ENCODE measurements at regions not wholly inside any gene's neighbourhood (a gene's known extent, or its start where the extent isn't known, plus 50 kb on each side); places are given as distances from the start of the nearest gene placed in this dataset.
"Not testable (repeated sequence)": the region's sequence is repeated elsewhere in the genome, so short reads cannot be mapped to it uniquely, and the experiment has no call there.

DNA sequence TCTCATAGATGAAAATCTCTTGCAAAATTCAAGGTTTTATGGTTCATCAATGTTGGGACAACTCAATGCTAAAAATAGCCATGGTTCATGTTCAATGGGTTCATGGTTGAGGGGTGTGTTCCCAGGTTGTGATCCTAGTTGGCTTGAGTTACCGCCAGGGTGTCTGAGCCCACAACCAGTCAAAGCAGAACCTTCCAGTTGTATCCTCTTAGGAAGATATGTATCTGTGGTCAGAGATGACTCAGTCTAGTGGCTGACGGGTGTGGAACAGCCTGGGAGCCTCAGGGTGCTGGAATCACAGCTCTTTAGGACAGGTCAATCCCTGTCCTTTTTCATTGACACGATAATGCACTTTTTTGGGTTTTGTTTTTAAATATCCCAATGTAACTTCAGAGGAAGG lies 192.3 kb upstream of the NR3C2 start:
- DNase-seq, result no peak

DNA sequence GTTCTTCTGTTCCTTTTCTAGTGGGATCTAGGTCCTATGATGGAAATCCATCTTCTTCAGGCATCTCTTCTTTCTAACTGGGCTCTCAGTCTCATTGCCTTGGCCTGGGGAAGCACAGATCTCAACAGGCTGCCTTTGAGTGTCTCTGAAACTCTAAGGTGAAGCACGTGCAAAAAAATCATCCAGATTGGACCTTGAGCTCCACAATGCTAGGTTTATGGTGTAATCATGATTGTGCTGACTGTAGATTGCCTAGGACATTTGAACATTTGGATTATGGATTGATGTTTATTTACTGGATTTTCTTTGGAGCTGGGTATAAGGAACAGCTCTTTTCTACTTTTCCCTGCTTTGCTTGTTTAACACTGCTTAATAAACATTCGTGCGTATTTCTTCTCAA lies 191.5 kb upstream of the NR3C2 start:
- no peak for DNase-seq

DNA sequence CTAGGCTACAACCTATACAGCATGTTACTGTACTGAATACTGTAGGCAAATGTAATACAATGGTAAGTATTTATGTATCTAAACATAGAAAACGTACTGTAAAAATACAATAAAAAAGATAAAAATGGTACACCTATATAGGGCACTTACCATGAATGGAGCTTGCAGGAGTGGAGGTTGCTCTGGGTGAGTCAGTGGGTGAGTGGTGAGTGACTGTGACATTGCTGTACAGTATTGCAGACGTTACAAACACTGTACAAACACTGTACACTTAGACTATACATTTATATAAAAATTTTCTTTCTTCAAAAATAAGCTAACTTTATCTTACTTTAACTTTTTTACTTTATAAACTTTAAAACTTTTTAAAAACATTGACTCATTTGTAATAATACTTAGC lies 190.3 kb upstream of the NR3C2 start:
- DNase-seq, result no peak

DNA sequence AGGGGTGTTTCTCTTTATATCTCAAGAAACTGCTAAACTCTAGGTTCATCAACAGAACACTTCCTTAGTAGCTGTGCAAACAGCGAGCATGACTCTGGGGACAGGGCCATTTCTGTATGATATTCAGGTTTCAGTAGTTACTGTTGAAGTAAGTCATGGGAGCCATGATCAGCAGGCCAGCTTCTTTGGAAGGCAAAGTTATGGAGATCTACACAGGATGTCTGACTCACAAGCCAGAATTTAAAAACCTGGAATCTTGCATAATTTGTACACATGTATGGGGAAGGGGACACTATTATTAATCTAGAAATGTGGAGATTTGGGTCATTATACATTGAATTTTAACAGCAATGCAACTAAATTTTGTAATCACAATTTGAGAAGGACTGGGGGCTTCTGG lies 187.8 kb upstream of the NR3C2 start:
- DNase-seq, result no peak

DNA sequence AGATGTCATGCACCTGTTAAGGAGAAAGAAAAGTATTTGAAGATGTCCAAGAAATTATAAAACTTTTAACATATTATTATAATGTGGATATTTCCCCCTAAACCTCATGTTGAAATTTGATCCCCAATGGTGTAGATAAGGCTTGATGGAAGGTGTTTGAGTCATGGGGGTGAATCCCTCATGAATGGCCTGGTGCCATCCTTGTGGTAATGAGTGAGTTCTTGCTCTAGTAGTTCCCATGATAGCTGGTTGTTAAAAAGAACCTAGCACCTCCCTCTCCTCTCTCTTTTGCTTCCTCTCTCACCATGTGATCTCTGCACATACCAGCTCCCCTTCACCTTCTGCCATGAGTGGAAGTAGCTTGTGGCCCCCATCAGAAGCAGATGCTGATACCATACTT lies 176.6 kb upstream of the NR3C2 start:
- no peak for DNase-seq

DNA sequence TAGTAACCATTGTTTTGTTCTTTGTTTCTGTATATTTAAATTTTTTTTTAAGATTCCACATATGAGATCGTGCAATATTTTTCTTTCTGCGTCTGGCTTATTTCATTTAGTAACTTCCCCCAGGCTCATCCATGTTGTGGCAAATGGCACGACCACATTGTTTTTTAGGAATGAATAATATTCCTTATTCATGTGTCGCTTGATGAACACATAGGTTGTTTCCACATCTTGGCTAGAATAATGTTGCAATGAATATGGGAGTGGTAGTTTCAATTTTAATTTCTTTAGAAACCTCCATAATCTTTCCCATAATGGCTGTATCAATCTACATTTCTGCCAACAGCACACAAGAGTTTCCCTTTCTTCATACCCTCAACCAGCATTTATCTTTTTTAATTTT lies 166.8 kb upstream of the NR3C2 start:
- DNase-seq, result no peak

DNA sequence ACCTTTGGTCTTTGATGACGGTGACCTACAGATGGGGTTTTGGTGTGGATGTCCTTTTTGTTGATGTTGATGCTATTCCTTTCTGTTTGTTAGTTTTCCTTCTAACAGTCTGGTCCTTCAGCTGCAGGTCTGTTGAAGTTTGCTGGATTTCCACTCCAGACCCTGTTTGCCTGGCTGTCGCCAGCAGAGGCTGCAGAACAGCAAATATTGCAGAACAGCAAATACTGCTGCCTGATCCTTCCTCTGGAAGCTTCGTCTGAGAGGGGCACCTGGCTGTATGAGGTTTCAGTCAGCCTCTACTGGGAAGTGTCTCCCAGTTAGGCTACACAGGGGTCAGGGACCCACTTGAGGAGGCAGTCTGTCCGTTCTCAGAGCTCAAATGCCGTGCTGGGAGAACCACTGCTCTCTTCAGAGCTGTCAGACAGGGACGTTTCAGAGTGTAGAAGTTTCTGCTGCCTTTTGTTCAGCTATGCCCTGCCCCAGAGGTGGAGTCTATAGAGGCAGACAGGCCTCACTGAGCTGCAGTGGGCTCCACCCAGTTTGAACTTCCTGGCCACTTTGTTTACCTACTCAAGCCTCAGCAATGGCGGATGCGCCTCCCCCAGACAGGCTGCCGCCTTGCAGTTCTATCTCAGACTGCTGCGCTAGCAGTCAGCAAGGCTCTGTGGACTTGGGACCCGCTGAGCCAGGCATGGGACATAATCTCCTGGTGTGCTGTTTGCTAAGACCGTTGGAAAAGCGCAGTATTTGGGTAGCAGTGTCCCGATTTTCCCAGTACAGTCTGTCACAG lies 156.4 kb upstream of the NR3C2 start:
- DNase-seq, result not testable (repeated sequence)

DNA sequence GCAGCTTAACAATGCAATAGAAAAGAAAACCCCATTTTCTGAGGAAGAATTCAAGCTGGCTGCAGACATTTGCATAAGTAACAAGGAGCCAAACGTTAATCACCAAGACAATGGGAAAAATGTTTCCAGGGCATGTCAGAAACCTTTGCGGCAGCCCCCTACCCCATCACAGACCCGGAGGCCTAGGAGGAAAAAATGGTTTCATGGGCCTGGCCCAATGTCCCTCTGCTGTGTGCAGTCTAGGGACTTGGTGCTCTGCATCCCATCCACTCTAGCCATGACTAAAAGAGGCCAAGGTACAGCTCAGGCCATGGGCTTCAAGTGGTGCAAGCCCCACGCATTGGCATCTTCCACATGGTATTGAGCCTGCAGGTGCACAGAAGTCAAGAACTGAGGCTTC lies 147.0 kb upstream of the NR3C2 start:
- DNase-seq, result no peak

DNA sequence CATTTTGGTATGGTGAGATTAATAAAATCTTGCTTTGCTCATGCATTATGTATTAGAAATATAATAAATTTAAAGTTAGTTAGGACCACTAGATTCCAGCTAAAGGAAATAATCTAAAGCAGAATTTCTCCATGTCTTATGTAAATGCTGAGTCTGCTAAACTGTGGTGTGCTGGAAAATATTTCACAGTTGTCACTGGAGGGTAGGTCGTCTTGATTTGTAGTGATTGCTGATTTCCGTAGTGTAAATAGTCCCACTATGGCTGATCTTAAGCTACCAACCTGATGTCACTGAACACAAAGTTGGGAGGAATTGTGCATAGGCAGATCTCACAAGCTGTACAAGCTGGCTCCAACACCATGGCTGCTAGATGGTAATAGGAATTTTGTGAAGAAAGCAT lies 133.4 kb upstream of the NR3C2 start:
- no peak for DNase-seq

DNA sequence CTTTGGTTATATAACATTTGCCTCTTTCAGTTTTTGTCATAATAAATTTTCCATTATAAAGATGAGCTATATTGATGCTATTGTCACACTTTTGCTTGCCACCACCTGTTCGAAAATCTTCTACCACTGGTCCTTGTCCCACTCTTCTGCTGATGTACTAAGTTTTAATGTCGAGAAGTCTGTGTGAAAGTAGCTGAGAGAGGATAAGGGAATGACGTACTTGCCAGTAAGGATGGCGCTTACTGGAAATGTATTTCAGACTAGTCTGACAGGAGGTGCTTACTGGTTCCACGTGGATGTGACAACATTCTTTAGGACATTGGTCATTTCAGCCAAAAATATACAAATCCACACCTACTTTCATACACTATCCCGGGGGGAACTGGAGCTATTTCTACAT lies 132.7 kb upstream of the NR3C2 start:
- DNase-seq, result no peak

DNA sequence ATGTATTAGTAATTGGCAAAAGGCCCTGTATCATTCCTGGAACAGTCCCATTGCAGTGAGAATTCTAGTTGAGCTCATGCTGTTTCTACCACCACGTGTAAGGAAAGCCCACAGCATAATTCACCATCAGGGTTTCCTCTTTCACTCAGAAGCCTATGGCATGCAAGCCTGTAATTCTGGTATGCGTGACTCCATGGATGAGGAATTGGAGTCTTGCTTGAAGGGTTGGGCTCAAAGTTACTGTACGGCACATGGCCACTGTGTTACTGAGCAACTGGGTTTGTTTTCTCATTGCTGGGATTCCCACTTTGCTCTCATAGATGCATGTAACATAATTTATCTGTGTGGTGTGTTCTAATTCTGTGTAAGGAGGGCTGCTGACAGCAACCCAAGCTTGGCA lies 132.3 kb upstream of the NR3C2 start:
- no peak for DNase-seq

DNA sequence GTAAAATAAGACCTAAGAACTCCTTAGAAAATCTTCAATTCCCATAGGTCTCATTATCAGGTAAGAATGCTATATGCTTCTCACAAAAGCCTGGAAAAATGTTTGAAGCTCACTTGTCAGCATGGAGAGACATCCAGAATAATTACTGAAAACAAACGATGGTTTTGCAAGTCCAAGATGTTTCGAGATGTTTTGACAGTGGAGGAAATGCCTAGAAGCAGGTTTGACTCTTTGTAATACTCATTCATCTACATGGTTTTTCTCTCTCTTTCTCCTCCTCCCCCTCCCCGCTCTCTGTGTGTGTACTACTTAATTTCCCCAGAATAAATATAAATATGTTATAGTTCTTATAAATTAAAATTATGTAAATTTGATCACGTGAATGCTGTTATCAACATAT lies 131.9 kb upstream of the NR3C2 start:
- DNase-seq, result no peak

DNA sequence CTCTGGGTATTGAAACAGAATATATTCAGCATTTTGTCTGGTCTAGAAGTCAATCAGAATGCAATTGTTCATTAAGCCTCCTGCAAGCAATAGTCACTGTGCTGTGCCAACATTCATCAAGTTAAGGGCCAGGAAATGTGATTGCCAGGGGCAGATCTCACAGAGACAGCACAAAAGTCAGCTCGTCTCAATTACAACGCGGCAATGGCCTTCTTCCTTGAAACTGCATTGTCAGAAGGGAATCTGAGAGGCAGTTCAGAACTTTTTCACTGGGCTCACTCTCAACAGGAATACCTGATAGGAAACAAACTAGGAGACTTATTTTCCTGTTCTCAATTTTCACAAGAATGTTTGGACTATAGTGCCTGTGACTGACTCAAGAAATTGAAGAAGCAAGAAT lies 131.1 kb upstream of the NR3C2 start:
- no peak for DNase-seq

DNA sequence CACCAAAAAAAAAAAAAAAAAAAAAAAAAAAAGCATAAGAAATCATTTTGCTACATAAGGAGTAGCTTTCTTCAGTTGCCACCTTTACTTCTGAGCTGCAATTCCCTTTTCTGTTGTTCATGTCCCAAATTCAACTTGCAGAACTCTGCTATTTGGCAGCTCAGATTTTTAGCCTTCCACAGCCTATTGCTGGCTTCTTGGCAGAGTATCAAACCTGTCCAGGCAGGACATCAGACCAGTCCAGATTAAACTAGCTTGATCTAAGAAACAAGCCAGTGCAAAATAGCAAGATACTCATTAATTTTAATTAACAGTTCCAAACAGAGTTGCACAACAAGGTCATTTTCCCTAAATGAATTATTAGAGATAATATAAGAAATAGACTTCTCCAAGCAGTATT lies 123.6 kb upstream of the NR3C2 start:
- DNase-seq, result no peak

DNA sequence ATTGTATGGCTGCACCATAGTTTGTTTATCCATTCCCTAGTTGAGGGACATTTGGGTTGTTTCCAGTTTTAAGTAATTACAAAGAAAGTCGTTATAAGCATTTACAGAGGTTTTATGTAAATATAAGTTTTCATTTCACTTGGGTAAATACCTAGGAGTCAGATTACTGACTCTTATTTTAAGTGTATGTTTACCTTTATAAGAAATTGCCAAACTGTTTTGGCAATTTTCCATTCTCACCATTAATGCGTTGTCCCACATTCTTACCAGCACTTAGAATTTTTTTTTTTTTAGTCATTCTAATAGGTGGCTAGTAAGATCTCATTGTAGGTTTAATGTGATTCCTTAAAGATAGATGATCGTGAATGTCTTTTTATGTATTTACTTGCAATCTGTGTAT lies 121.5 kb upstream of the NR3C2 start:
- no peak for DNase-seq

DNA sequence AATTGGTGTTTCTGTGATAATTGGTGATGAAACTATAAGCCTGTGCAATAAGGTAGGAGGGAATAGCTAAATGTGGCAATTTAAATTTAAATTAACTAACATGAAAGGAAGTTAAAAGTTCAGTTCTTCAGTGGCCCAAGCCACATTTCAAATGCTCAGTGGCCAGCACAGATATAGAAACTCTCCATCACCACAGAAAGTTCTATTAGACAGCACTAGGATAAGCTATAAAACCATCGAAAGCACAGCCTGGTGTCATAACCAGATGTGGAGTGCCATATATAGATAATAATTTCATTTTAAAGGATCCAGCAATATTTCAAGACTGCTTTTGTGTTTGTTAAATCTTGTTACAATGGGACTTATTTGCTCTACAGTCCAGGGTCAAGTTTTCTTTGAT lies 119.3 kb upstream of the NR3C2 start:
- DNase-seq, result no peak

DNA sequence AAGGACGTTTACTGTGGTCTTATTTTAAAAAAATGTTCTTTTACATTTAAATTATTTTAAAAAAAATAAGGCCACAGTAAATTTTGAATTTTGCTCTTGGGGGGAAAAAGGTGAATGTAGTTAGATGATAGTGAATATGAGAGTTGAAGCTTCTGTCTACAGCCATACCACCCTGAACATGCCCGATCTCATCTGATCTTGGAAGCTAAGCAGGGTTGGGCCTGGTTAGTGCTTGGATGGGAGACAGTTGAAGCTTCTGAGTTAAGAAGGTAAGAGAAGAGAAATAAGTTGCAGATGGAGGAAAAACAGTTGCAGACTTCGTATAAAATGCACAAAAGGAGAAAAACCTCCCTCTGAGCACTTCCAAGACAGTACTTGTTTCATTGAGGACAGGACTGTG lies 115.6 kb upstream of the NR3C2 start:
- no peak for DNase-seq

DNA sequence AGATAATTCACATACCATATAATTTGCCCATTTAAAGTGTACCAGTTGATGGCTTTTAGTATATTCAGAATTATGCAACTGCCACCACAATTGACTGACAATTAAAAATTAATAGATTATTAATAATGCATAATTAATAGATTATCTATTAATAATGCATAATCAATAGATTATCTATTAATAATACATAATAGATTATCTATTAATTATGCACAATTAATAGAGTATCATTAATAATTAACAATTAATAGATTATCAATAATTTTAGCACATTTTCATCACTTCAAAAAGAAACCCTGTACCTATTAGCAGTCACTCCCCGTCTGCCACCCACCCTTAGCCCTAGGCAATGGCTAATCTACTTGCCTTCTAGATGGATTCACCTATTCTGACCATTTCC lies 108.6 kb upstream of the NR3C2 start:
- no peak for DNase-seq

DNA sequence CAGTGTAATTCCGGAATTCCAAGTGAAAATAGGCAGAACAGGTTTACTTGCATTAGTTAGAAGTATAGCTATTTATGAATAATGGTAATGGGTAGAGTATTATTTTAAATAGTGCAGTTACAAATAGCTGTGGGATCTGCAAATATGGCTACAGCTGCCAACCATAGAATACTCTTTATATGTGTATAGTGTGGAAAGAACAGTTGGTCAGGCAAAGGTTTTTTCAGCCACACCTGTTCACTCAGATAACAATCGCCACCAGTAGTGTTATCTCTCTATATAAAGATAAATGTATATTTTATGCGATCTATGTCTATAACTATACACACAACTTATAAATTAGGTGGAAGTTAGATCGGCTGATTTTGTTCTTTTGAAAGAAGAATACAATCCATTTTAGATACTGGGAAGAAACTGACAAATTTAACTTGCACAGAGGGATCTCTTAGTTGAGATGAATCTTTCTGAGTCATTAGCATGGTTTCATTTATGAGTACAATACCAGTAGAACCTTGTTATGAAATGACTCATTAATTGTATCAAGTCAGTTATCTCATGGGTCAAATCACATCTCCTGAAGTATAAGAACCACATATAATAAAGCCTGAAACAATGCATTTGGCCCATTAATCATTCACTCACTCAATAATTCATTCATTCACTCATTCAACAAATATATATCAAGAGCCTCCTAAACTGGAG lies 100.9 kb upstream of the NR3C2 start:
- DNase-seq, result no peak

DNA sequence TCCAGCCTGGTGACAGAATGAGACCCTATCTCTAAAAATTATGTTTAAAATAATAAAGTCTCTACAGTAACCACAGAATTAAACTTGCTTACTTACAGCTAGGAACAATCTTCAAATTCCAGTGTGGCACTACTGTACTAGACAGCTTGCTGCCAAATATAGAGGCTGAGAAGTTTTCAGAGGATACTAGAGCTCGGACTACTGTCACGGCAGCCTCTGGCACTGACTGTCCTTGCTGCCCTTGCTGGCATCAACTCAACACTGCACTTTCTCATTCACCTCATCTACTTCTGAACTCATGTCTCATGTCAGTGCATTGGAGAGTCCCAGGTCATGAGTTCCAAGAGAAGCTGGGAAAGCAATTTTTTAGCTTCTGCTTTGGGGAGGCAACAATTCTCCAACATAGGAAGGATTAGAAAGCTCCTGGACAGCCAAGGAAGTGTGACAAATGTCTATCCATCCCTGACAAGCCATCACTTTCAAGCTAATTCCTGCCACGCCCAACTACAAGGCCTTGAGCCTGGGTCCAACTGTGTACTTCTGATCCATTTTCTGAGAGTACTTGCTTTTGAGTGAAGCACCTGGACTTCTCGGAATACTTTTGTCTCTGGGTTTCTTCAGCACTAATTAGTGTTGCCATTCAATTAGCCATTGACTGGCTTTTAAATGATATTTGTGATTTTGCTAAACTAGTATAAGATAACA lies 98.6 kb upstream of the NR3C2 start:
- no peak for DNase-seq

DNA sequence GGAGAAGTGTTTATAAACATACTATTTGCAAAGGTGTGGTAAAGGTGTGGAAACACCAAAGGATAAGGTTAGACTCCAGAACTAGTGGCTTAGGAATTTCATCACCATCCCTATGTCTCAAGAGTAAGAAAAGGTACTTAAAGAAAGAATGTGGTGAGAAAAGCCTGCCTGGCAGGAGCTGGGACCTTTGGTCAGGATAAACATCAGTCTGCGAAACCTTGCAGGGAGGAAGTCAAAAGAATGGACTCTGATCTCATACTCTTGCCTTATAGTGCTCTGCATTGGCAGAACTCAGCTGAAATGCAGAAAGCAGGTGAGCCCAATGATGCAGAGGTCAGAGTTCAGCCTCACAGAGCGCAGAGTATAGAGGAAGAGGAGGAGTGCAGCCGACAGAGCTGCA lies 97.2 kb upstream of the NR3C2 start:
- no peak for DNase-seq

DNA sequence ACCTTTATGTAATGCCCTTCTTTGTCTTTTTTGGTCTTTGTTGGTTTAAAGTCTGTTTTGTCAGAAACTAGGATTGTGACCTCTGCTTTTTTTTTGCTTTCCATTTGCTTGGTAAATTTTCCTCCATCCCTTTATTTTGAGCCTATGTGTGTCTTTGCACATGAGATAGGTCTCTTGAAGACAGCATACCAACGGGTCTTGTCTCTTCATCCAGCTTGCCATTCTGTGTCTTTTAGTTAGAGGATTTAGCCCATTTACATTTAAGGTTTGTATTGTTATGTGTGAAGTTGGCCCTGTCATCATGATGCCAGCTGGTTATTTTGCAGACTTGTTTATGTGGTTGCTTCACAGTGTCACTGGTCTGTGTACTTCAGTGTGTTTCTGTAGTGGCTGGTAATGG lies 91.6 kb upstream of the NR3C2 start:
- DNase-seq, result not testable (repeated sequence)

DNA sequence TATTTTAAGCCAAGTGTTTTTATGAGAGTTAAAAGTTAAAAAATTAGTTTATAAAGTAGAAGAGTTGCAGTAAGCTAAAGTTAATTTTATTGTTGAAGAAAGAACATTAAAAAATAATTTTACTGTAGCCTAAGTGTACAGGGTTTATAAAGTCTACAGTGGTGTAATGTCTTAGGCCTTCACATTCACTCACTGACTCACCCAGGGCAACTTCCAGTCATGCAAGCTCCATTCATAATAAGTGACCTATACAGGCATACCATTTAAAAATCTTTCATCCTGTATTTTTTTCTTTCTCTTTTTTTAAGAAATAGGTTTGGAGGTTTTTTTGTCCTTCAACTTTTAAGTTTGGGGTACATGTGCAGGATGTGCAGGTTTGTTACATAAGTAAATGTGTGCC lies 87.9 kb upstream of the NR3C2 start:
- no peak for DNase-seq

DNA sequence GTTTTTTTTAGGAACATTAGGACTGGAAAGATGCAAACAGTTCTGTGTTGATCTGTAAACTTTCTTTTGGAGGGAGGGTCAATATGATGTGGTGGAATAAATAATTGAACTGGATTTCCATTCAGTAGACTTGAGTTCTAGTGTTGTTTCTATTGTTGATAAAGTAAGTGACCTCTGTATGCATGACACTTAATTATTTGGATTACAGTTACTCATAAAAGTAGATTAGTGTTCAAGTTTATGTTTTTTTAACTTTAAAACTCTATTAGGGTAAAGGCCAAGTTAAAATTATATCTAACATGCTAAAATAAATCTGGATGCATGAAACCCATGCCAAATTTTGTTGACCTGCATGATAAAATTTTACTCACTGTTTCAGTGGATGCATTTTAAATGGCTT lies 85.4 kb upstream of the NR3C2 start:
- no peak for DNase-seq
